ENCODE measurements at regions not wholly inside any gene's neighbourhood (a gene's known extent, or its start where the extent isn't known, plus 50 kb on each side); places are given as distances from the start of the nearest gene placed in this dataset.

- TF ChIP-seq CTCF (IDR thresholded peaks at IDR 0.05), result no peak
- no peaks in the 10 kb centered on the region for H3K27me3 Mint-ChIP-seq (ENCODE audit: unreplicated experiment)
- no peak for DNase-seq (ENCODE audit: extremely low spot score, unreplicated experiment)
- no peaks in the 10 kb centered on the region for H3K36me3 Mint-ChIP-seq (ENCODE audit: unreplicated experiment)
- H3K9me3 Mint-ChIP-seq (ENCODE audit: unreplicated experiment), result peaks cover 6% of the 10 kb centered on the region
- H3K27ac Mint-ChIP-seq (ENCODE audit: unreplicated experiment), result no peak overlapping the region
- peaks cover 17% of the 10 kb centered on the region for H3K4me1 Mint-ChIP-seq (ENCODE audit: unreplicated experiment)
- H3K4me3 Mint-ChIP-seq (ENCODE audit: unreplicated experiment), result no peak overlapping the region
These were observed 120.3 kb upstream of the TMPRSS2 start for GRCh38 chr21:41628256-41628655.

GRCh38 chr21:41627428-41627827 is 119.5 kb upstream of the TMPRSS2 start:
- H3K9me3 Mint-ChIP-seq (ENCODE audit: unreplicated experiment), result peaks cover 6% of the 10 kb centered on the region
- H3K36me3 Mint-ChIP-seq (ENCODE audit: unreplicated experiment), result no peaks in the 10 kb centered on the region
- H3K4me1 Mint-ChIP-seq (ENCODE audit: unreplicated experiment), result peaks cover 22% of the 10 kb centered on the region
- H3K27me3 Mint-ChIP-seq (ENCODE audit: unreplicated experiment), result no peaks in the 10 kb centered on the region
- no peak overlapping the region for H3K4me3 Mint-ChIP-seq (ENCODE audit: unreplicated experiment)
- DNase-seq (ENCODE audit: extremely low spot score, unreplicated experiment), result no peak
- TF ChIP-seq CTCF (IDR thresholded peaks at IDR 0.05), result no peak
- H3K27ac Mint-ChIP-seq (ENCODE audit: unreplicated experiment), result no peak overlapping the region

GRCh38 chr21:41626021-41626420 is 118.1 kb upstream of the TMPRSS2 start:
- Mint-ChIP-seq H3K36me3 (ENCODE audit: unreplicated experiment) (no peaks in the 10 kb centered on the region), H3K4me3 (ENCODE audit: unreplicated experiment) (no peak overlapping the region), H3K9me3 (ENCODE audit: unreplicated experiment) (peaks cover 6% of the 10 kb centered on the region), H3K27ac (ENCODE audit: unreplicated experiment) (no peak overlapping the region), H3K27me3 (ENCODE audit: unreplicated experiment) (no peaks in the 10 kb centered on the region), H3K4me1 (ENCODE audit: unreplicated experiment) (peaks cover 13% of the 10 kb centered on the region)
- TF ChIP-seq CTCF (IDR thresholded peaks at IDR 0.05), result no peak
- DNase-seq (ENCODE audit: extremely low spot score, unreplicated experiment), result no peak

GRCh38 chr21:41625428-41625827 is 117.5 kb upstream of the TMPRSS2 start:
- Mint-ChIP-seq H3K4me1 (ENCODE audit: unreplicated experiment) (peaks cover 13% of the 10 kb centered on the region), H3K4me3 (ENCODE audit: unreplicated experiment) (no peak overlapping the region), H3K27ac (ENCODE audit: unreplicated experiment) (no peak overlapping the region), H3K9me3 (ENCODE audit: unreplicated experiment) (peaks cover 6% of the 10 kb centered on the region), H3K36me3 (ENCODE audit: unreplicated experiment) (no peaks in the 10 kb centered on the region), H3K27me3 (ENCODE audit: unreplicated experiment) (no peaks in the 10 kb centered on the region)
- no peak for TF ChIP-seq CTCF (IDR thresholded peaks at IDR 0.05)
- DNase-seq (ENCODE audit: extremely low spot score, unreplicated experiment), result no peak

- no peaks in the 10 kb centered on the region for H3K27me3 Mint-ChIP-seq (ENCODE audit: unreplicated experiment)
These were observed 116.8 kb upstream of the TMPRSS2 start for GRCh38 chr21:41624674-41625310.

More at GRCh38 chr21:41624674-41625310, 116.8 kb upstream of the TMPRSS2 start:
- Mint-ChIP-seq H3K27ac (ENCODE audit: unreplicated experiment) (no peak overlapping the region), H3K36me3 (ENCODE audit: unreplicated experiment) (no peaks in the 10 kb centered on the region), H3K4me3 (ENCODE audit: unreplicated experiment) (no peak overlapping the region), H3K9me3 (ENCODE audit: unreplicated experiment) (peaks cover 6% of the 10 kb centered on the region), H3K4me1 (ENCODE audit: unreplicated experiment) (peaks cover 16% of the 10 kb centered on the region)
- TF ChIP-seq CTCF (IDR thresholded peaks at IDR 0.05), result no peak
- DNase-seq (ENCODE audit: extremely low spot score, unreplicated experiment), result no peak

All from osteocyte (in vitro differentiated cells).